ENCODE measurements at regions not wholly inside any gene's neighbourhood (a gene's known extent, or its start where the extent isn't known, plus 50 kb on each side); places are given as distances from the start of the nearest gene placed in this dataset.
"Not testable (repeated sequence)": the region's sequence is repeated elsewhere in the genome, so short reads cannot be mapped to it uniquely, and the experiment has no call there.

DNA sequence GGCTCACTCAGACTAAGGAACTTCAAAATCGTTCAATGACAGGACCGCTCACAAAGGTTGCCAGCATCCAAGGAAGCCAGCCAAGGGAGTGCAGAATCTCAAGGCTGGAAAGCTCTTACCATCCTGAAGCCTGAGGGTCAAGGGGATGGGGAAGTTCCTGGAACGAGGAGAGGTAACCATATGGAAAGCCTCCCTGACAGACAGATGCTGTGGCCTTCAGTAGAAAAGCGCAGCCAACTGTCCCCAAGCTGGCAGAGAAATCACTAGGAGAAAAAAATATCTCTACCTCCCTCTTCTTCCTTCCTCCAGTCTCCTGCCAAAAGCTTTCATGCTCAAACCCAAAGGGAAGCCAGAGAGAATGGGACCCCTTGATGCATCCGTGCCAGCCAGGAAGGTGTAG lies 90.5 kb upstream of the RANBP3L start:
- no peak for DNase-seq

- DNase-seq, result no peak
Observed at GRCh38 chr5:36392818-36393217, 91.1 kb upstream of the RANBP3L start.

DNA sequence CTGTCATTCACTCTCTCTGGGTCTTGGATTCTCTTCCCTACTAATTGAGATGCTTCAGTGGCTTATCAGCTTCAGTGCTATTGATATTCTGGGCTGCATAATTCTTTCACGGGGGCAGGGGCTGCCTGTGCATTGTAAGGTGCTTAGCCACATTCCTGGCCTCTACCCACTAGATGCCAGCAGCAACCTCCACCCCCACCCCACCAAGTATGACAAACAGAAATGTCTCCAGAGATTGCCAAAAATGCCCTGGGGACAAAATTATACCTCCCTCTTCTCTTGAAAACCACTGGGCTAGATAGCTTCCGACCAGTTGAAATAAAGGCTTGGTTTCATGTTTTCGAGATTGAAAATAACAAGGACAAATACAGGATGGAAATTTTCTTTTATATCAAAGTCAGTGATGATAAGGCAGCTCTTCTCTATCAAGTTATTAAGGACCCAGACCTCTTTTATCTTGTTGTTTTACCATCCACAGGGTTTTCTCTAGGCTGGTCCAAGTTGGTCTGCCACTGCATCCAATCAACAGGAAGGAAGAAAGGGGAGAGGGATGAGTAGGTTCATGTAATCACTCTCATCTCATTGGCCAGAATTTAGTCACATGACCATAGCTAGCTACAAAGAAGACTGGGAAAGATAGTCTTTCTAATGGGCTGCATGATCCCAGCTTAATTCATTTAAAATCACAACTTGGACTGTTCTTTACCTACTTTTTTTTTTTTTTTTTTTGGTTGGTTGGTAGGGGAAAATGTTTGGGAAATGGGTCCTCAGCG lies 92.1 kb upstream of the RANBP3L start:
- no peak for DNase-seq

GRCh38 chr5:36395260-36395659 lies 93.6 kb upstream of the RANBP3L start:
- no peak for DNase-seq

- not testable (repeated sequence) for DNase-seq
Observed at GRCh38 chr5:36395947-36396346, 94.2 kb upstream of the RANBP3L start.

DNA sequence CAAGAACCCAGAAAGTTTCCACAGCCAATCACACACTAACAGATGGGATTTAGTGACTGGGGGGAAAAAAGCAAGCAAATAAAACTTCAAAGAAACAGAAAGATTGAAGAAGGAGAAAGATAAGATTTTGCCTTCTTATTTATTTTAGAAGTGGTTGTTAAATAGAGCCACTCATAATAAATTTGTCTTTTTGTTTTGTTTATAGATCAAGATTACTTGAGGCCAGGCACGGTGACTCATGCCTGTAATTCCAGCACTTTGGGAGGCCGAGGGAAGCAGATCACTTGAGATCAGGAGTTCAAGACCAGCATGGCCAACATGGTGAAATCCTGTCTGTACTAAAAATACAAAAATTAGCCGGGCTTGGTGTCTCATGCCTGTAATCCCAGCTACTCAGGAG lies 94.9 kb upstream of the RANBP3L start:
- no peak for DNase-seq

DNA sequence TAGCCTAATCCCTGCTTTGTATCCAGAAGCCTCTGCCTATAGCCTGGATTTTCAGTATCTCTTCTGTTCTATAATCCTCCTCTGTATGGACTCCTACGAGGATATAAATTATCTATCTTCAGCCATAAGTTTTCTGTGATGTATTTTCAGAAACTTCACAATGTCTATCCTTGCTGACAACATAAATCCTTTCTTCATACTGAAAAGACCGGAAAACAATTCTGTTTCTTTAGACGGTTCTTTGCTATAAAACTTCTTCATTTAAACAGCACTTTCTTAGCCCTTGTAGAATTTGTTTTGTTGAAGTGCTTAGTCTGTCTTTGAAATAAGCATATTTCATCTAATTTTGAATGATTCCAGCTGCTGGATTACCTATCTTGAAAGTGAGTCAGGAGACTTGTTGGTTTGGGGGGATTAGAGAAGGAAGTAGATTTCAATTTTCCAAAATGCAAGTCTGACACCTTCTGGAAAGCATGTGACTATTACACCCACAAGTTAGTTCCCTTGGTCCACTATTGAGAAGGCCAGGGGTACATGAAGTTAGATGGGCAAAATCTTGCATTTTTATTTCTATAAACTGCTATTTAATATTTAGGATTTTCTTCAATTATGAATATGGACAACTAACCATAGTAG lies 96.3 kb upstream of the RANBP3L start:
- DNase-seq, result no peak

DNA sequence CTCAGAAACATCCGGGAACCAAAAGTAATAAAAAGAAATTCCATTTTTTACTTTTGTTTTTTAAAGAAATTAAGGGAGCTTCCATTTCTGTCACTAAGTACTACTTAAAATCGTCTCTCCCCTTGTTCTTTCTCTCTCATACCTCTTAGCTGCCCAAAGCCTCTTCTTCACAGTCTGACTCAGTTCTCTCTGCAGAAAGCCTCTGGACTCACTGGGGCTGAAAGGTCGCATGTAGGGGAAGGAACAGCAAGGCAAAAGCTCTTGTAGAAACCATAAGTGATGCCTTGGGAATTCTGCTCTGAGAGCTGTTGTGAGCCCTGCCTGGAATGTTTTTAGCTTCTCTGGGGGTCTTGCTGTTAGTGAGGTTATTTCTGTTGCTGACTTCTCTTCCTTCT lies 100.8 kb upstream of the RANBP3L start:
- no peak for DNase-seq

- no peak for DNase-seq
Observed at GRCh38 chr5:36403632-36404311, 102.1 kb upstream of the RANBP3L start.

GRCh38 chr5:36406023-36406422 lies 104.3 kb upstream of the RANBP3L start:
- DNase-seq, result no peak

- DNase-seq, result no peak
Observed at GRCh38 chr5:36407396-36407795, 105.7 kb upstream of the RANBP3L start.

- not testable (repeated sequence) for DNase-seq
Observed at GRCh38 chr5:36409711-36410110, 108.0 kb upstream of the RANBP3L start.

DNA sequence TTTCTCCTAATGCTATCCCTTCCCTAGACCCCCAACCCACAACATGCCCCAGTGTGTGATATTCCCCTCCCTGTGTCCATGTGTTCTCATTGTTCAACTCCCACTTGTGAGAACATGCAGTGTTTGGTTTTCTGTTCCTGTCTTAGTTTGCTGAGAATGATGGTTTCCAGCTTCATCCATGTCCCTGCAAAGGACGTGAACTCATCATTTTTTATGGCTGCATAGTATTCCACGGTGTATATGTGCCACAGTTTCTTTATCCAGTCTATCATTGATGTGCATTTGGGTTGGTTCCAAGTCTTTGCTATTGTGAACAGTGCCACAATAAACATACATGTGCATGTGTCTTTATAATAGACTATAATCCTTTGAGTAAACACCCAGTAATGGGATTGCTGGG lies 109.0 kb upstream of the RANBP3L start:
- DNase-seq, result not testable (repeated sequence)

- no peak for DNase-seq
Observed at GRCh38 chr5:36414869-36415282, 113.2 kb upstream of the RANBP3L start.

GRCh38 chr5:36416605-36417004 lies 114.9 kb upstream of the RANBP3L start:
- DNase-seq, result no peak

GRCh38 chr5:36417221-36417620 lies 115.5 kb upstream of the RANBP3L start:
- DNase-seq, result no peak

DNA sequence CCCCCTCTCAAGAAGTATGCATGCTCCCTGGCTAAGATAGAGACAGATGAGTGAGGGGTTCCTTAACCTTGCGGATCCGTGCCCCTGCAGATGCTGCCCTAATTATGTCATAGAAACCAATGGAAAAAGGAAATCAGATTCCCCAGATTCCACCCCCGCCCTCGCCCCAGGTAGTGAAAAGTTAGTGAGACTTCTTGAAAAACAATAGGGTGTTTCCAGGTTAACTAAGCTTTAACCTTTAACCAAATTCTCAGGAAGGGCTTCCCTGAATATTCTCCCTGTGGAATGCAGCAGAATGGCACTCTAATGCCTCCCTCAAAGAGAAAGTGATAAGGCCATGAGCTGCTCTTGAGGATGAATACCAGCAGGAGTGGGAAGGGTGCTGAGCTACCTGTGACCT lies 116.0 kb upstream of the RANBP3L start:
- no peak for DNase-seq

GRCh38 chr5:36418152-36418979 lies 116.7 kb upstream of the RANBP3L start:
- no peak for DNase-seq

DNA sequence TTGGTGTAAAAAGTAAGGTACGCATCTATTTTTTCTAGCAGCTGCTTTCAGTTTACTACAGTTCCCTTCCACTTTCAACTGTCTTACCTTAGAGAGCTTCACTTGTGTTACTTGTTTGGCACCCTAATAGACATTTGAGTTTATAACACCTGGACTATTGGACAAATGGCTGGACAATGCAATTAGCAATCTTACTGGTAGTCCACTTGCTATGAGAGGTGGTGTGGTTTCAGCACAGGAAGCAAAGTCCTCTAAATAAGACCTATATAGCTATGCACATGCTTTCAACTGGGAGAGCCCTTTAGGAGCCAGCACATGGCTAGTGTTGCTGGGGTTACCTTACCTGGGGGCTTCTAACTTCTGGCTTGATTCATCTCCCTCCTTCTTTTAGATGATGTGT lies 119.6 kb upstream of the RANBP3L start:
- no peak for DNase-seq

- no peak for DNase-seq
Observed at GRCh38 chr5:36422952-36423351, 121.2 kb upstream of the RANBP3L start.

DNA sequence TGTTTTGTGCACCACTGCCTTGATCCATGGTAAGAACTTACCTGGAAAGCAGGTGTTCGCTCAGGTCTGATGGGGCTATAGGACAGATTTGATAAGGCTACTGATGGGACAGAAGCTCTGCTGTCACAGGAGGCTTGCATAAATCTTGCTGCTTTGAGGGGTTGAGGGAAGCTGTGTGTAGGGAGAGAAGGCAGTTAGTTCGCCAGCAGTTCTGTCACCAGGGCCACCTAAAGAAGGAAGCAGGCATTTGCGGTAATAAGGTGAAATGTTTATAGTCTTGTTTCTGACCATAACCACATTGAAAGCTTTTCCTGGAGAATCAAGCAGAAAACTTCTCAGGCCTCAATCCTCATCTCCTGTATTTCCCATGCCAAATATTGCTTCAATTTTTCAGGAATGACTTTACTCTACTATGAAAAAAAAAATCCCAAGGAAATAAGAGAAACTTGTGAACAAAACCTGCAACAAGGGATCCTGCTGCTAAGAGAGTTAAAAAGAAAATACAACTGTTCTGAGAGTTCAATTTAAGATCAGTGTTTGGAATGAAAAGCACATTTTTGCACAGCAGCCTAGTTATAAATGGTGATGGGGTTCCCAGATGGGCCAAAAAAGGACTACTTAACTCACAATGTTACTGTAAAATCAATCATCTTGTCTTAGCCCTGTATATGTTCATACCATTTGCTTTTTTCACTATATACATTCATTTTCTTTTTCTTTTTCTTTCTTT lies 122.0 kb upstream of the RANBP3L start:
- DNase-seq, result no peak

DNA sequence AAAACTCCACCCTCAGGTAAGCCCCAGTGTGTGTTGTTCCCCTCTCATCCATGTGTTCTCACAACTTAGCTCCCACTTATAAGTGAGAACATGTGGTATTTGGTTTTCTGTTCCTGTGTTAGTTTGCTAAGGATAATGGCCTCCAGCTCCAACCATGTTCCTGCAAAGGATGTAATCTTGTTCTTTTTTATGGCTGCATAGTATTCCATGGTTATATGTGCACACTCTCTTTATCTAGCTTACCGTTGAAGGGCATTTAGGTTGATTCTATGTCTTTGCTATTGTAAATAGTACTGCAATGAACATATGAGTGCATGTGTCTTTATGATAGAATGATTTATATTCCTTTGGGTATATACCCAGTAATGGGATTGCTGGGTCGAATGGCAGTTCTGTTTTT lies 124.4 kb upstream of the RANBP3L start:
- DNase-seq, result not testable (repeated sequence)

- no peak for DNase-seq
Observed at GRCh38 chr5:36435516-36435915, 133.8 kb upstream of the RANBP3L start.
